T-helper 2 cell treated with Interferon-gamma antibody and Interleukin-4, amounts not matched to agents 5 μg/mL and 100 μg/mL, for 36 hours (primary cell): ENCODE measurements at regions not wholly inside any gene's neighbourhood (a gene's known extent, or its start where the extent isn't known, plus 50 kb on each side); places are given as distances from the start of the nearest gene placed in this dataset.
A peak's percentile ranks its signal among the peaks of the same experiment; 100 is the strongest.

Experiments used
- DNase-seq: peaks from one replicate; pipeline ENCODE4 v3.0.0; 2021; ENCODE audit warnings: low spot score
- H3K27ac Mint-ChIP-seq: one replicate; pipeline ENCODE4 v1.8.0; 2021; ENCODE audit warnings: mild to moderate bottlenecking, mixed read lengths
- H3K27me3 Mint-ChIP-seq: one replicate; pipeline ENCODE4 v1.8.0; 2021; ENCODE audit warnings: low read depth, mixed read lengths
- H3K36me3 Mint-ChIP-seq: one replicate; pipeline ENCODE4 v1.8.0; 2021; ENCODE audit warnings: low read depth, mixed read lengths
- H3K4me1 Mint-ChIP-seq: one replicate; pipeline ENCODE4 v1.8.0; 2021; ENCODE audit warnings: low read depth, mixed read lengths
- H3K4me3 Mint-ChIP-seq: one replicate; pipeline ENCODE4 v1.8.0; 2022; ENCODE audit warnings: mild to moderate bottlenecking, moderate library complexity, mixed read lengths
- H3K9me3 Mint-ChIP-seq: one replicate; pipeline ENCODE4 v1.8.0; 2021; ENCODE audit warnings: mixed read lengths

DNA sequence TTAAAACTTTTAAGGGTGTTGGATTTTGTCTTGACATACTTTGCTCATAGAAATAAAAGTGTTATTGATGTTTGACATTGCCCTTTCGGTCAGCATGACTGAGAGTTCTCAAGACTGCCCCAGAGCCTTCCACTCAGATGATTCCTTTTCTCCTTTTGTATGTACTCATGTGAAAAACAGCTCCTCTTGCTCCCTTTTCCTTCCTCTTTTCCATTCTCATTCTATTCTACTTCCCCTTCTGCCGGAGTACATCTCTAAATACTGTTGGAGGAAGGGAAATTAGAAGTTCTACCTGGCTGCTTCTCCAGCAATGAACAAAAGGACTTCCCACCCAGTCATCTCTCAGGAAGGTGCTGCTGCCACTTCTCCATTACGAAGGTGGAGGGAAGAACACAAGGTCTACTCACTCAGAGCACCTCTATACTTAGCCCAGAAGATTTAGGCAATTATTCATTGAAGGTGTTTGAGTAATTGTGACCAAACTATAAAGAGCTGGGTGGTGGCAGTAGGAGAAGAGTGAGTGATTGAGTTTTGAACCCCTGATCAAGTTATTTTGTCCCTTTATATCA is 163.8 kb upstream of the MBNL1 start:
- peaks cover 7% of the 10 kb centered on the region for H3K4me1 Mint-ChIP-seq
- no peaks in the 10 kb centered on the region for H3K36me3 Mint-ChIP-seq
- H3K27me3 Mint-ChIP-seq: peaks cover 25% of the 10 kb centered on the region
- H3K9me3 Mint-ChIP-seq: no peaks in the 10 kb centered on the region
- DNase-seq: no peak
- H3K4me3 Mint-ChIP-seq: no peak overlapping the region
- no peak overlapping the region for H3K27ac Mint-ChIP-seq

DNA sequence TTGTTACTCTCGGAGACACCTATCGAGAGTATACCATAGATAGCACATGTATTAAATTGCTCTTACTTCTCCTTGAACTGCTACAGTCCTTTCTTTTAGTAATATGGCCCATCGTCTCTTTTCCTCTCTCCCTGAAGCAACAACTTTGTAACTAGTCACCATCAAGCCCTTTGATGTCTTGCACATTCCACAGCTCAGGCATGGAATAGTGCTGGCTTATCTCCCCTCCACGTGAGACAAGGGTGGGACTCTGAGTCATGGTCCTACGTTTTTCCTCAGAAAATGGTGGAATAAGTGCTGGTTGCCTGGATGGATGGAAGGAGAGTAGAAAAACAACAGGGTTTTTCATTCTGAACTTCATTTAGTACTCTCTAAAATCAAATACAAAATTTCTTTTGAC is 163.3 kb upstream of the MBNL1 start:
- peaks cover 26% of the 10 kb centered on the region for H3K27me3 Mint-ChIP-seq
- H3K9me3 Mint-ChIP-seq: no peaks in the 10 kb centered on the region
- peaks cover 5% of the 10 kb centered on the region for H3K4me1 Mint-ChIP-seq
- no peak for DNase-seq
- H3K4me3 Mint-ChIP-seq: no peak overlapping the region
- no peak overlapping the region for H3K27ac Mint-ChIP-seq
- H3K36me3 Mint-ChIP-seq: no peaks in the 10 kb centered on the region

DNA sequence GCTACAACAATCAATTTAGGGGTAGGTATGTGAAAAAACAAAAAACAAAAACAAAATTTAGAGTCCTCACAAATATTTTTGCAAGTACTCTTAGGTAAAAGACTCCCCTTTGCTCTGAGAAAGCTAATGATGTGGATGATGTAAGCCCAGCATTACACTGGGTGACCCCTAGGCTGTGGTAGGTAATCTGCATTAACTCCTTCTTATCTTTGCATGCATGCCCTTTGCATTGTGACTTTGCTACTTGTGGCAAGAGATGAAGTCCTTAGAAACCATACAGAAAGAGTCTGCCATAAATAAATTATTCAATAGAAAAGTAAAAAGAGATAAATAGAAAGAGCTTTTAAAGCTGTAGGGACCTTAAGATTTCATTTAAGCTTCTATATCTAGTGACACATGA is 159.7 kb upstream of the MBNL1 start:
- peaks cover 28% of the 10 kb centered on the region for H3K27me3 Mint-ChIP-seq
- H3K4me3 Mint-ChIP-seq: no peak overlapping the region
- no peaks in the 10 kb centered on the region for H3K36me3 Mint-ChIP-seq
- H3K9me3 Mint-ChIP-seq: no peaks in the 10 kb centered on the region
- no peak for DNase-seq
- no peak overlapping the region for H3K27ac Mint-ChIP-seq
- no peaks in the 10 kb centered on the region for H3K4me1 Mint-ChIP-seq

- H3K9me3 Mint-ChIP-seq: peaks cover 6% of the 10 kb centered on the region
- H3K27me3 Mint-ChIP-seq: peaks cover 43% of the 10 kb centered on the region
- peaks cover 2% of the 10 kb centered on the region for H3K36me3 Mint-ChIP-seq
- peaks cover 1% of the 10 kb centered on the region for H3K4me1 Mint-ChIP-seq
- H3K27ac Mint-ChIP-seq: no peak overlapping the region
- no peak overlapping the region for H3K4me3 Mint-ChIP-seq
- DNase-seq: no peak
Observed at GRCh38 chr3:152113413-152113812, 155.3 kb upstream of the MBNL1 start.

- H3K36me3 Mint-ChIP-seq: peaks cover 3% of the 10 kb centered on the region
- H3K9me3 Mint-ChIP-seq: peaks cover 6% of the 10 kb centered on the region
- peaks cover 6% of the 10 kb centered on the region for H3K4me1 Mint-ChIP-seq
- DNase-seq: no peak
- no peak overlapping the region for H3K27ac Mint-ChIP-seq
- H3K4me3 Mint-ChIP-seq: no peak overlapping the region
- H3K27me3 Mint-ChIP-seq: peaks cover 43% of the 10 kb centered on the region
Observed at GRCh38 chr3:152113992-152114651, 154.6 kb upstream of the MBNL1 start.

- Mint-ChIP-seq H3K36me3 (peaks cover 5% of the 10 kb centered on the region), H3K27ac (no peak overlapping the region), H3K4me1 (peaks cover 26% of the 10 kb centered on the region), H3K4me3 (no peak overlapping the region), H3K9me3 (peaks cover 6% of the 10 kb centered on the region), H3K27me3 (peaks cover 26% of the 10 kb centered on the region)
- DNase-seq: no peak
Observed at GRCh38 chr3:152120601-152121269, 148.0 kb upstream of the MBNL1 start.

DNA sequence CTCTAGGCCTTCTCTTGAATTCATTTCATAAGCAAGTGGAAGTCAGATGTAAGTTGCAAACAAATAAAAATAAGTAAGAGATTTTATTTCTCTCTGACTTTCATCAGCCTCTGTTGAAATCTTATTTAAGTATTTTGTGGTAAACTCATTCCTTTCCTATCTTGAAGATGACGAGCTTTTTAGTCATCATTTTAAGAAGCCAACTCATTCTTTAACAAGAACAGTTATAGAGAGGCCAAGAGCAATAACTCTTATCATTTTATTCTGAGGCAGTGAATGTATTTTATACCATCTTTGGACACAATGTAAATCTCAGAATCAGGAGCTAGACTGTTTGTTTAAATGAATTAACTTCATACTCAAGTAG is 147.5 kb upstream of the MBNL1 start:
- Mint-ChIP-seq H3K4me3 (no peak overlapping the region), H3K36me3 (peaks cover 5% of the 10 kb centered on the region), H3K9me3 (peaks cover 6% of the 10 kb centered on the region), H3K27ac (no peak overlapping the region), H3K4me1 (peaks cover 26% of the 10 kb centered on the region), H3K27me3 (peaks cover 25% of the 10 kb centered on the region)
- DNase-seq: no peak

DNA sequence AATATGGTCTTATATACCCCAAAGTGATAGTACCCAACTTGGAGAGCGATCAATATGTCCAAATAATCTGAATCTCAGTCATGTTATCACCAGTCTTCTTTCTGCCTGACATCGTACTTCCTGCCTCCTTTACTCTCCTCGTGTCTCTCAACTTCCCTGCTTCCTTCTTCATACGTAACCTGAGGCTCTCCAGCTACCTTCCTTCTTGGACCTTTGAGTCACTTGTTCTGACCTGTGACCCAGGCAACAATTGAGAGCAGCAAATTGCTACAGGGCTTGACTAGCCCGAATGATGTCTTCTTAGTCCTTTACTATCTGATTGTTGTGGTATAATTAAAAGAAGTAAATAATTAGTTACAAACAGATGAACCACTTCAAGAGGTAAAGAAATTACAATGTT is 145.9 kb upstream of the MBNL1 start:
- H3K4me3 Mint-ChIP-seq: no peak overlapping the region
- no peak for DNase-seq
- peaks cover 5% of the 10 kb centered on the region for H3K36me3 Mint-ChIP-seq
- H3K9me3 Mint-ChIP-seq: no peaks in the 10 kb centered on the region
- peaks cover 32% of the 10 kb centered on the region for H3K4me1 Mint-ChIP-seq
- H3K27ac Mint-ChIP-seq: peak overlapping the region; percentile 7
- peaks cover 18% of the 10 kb centered on the region for H3K27me3 Mint-ChIP-seq

- Mint-ChIP-seq H3K27ac (no peak overlapping the region), H3K36me3 (peaks cover 3% of the 10 kb centered on the region), H3K9me3 (no peaks in the 10 kb centered on the region), H3K4me3 (no peak overlapping the region), H3K27me3 (peaks cover 15% of the 10 kb centered on the region), H3K4me1 (peaks cover 30% of the 10 kb centered on the region)
- DNase-seq: no peak
Observed at GRCh38 chr3:152123457-152123856, 145.3 kb upstream of the MBNL1 start.

DNA sequence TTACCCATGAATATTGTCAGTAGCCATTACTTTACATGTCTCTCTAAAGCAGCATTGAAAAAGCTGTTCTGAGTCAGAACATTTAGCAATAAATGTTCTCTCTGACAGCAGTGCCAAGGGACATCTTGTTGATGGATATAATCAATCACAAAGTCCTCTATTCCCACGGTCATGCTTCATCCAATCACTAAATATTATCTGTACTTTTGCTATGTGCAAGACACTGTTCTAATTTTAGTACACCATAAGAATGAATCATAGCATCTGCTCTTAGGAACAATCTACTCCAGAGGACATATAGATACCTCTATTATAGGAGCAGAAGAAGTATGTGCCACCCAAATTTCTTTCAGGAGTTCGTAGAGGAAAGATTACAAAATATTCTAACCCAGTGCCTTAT is 142.5 kb upstream of the MBNL1 start:
- no peak for DNase-seq
- peaks cover 23% of the 10 kb centered on the region for H3K27me3 Mint-ChIP-seq
- H3K9me3 Mint-ChIP-seq: no peaks in the 10 kb centered on the region
- H3K27ac Mint-ChIP-seq: no peak overlapping the region
- peaks cover 15% of the 10 kb centered on the region for H3K4me1 Mint-ChIP-seq
- no peaks in the 10 kb centered on the region for H3K36me3 Mint-ChIP-seq
- H3K4me3 Mint-ChIP-seq: no peak overlapping the region

- peak overlapping the region; percentile 6 for H3K4me3 Mint-ChIP-seq
- peak; percentile 48 for DNase-seq
- H3K27ac Mint-ChIP-seq: no peak overlapping the region
- H3K36me3 Mint-ChIP-seq: no peaks in the 10 kb centered on the region
- no peaks in the 10 kb centered on the region for H3K9me3 Mint-ChIP-seq
- peaks cover 15% of the 10 kb centered on the region for H3K4me1 Mint-ChIP-seq
- H3K27me3 Mint-ChIP-seq: peaks cover 25% of the 10 kb centered on the region
Observed at GRCh38 chr3:152127058-152127457, 141.7 kb upstream of the MBNL1 start.

- H3K27me3 Mint-ChIP-seq: peaks cover 35% of the 10 kb centered on the region
- no peaks in the 10 kb centered on the region for H3K36me3 Mint-ChIP-seq
- H3K4me1 Mint-ChIP-seq: peaks cover 9% of the 10 kb centered on the region
- H3K4me3 Mint-ChIP-seq: no peak overlapping the region
- no peak overlapping the region for H3K27ac Mint-ChIP-seq
- no peaks in the 10 kb centered on the region for H3K9me3 Mint-ChIP-seq
- no peak for DNase-seq
Observed at GRCh38 chr3:152128356-152128755, 140.4 kb upstream of the MBNL1 start.

- Mint-ChIP-seq H3K4me1 (no peaks in the 10 kb centered on the region), H3K9me3 (no peaks in the 10 kb centered on the region), H3K36me3 (no peaks in the 10 kb centered on the region), H3K4me3 (no peak overlapping the region), H3K27ac (no peak overlapping the region), H3K27me3 (peaks cover 12% of the 10 kb centered on the region)
- DNase-seq: no peak
Observed at GRCh38 chr3:152139651-152140050, 129.1 kb upstream of the MBNL1 start.

- Mint-ChIP-seq H3K27me3 (peaks cover 6% of the 10 kb centered on the region), H3K4me1 (peaks cover 14% of the 10 kb centered on the region), H3K36me3 (peaks cover 2% of the 10 kb centered on the region), H3K9me3 (no peaks in the 10 kb centered on the region), H3K27ac (no peak overlapping the region), H3K4me3 (no peak overlapping the region)
- no peak for DNase-seq
Observed at GRCh38 chr3:152146461-152146860, 122.3 kb upstream of the MBNL1 start.
